K562 (cell line): ENCODE measurements at regions not wholly inside any gene's neighbourhood (a gene's known extent, or its start where the extent isn't known, plus 50 kb on each side); places are given as distances from the start of the nearest gene placed in this dataset.

Experiments
- ATAC-seq: fragments of 200-7000 bp; cut with Tn5 transposase; 3 replicates; pipeline ENCODE4 v1.9.1; 2020; ENCODE audit warnings: moderate library complexity
- BruUV-seq: library from RNA; stranded (reverse); fragments of 400-500 nt; replicated peaks from 2 replicates; lab custom pipeline; 2021; lab: Mats Ljungman, UMichigan
- CTCF ChIA-PET: fragments of 300-600 bp; formaldehyde crosslinking; extraction: SDS; loops from one replicate; lab custom pipeline; 2021; ENCODE audit warnings: low intra/inter-chr PET ratio; lab: Yijun Ruan, JAX
- POLR2A ChIA-PET: fragments of 300-600, 350-650 bp; sonication (Branson Sonifier 250); formaldehyde crosslinking; extraction: SDS; loops from one replicate; lab custom pipeline; 2021; ENCODE audit warnings: antibody characterized with exemption, inconsistent platforms; lab: Yijun Ruan, JAX
- DNase-seq, 4 experiments: peaks; one replicate each; pipeline versions ENCODE4 v3.0.0 to v3.0.0-alpha.2; 2011 to 2018; ENCODE audit warnings: low spot score in 3 of 4, mixed read lengths in 3 of 4; ENCODE audit errors: extremely low read depth in 1 of 4
- FAIRE-seq: peaks from 2 replicates; lab custom pipeline; 2011; peaks lifted over from hg19 to GRCh38; lab: Jason Lieb, UNC
- H2AFZ ChIP-seq: 2 replicates; pipeline ENCODE4 v1.6.0; 2011; ENCODE audit warnings: low read depth, low read length, control low read depth, inconsistent platforms
- H3K27ac ChIP-seq: fragments of 200-600 bp; 3 replicates; pipeline ENCODE4 v1.8.0; 2011; ENCODE audit warnings: low read depth, mild to moderate bottlenecking, control low read depth, inconsistent platforms, low read length, moderate library complexity, mixed read lengths; ENCODE audit errors: extremely low read depth
- H3K27me3 ChIP-seq, 2 experiments: fragments of 300-600 bp in 1 of 2; 2 replicates in 1 of 2; 3 replicates in 1 of 2; pipeline versions ENCODE4 v1.6.0 to v1.8.0; 2011; ENCODE audit warnings: inconsistent platforms in 2 of 2, low read length in 2 of 2, mild to moderate bottlenecking in 1 of 2, mixed read lengths in 1 of 2, moderate library complexity in 1 of 2; ENCODE audit not compliant: control insufficient read depth in 2 of 2, insufficient read depth in 2 of 2
- H3K36me3 ChIP-seq: fragments of 300-600 bp; 3 replicates; pipeline ENCODE4 v1.8.0; 2011; ENCODE audit warnings: mild to moderate bottlenecking, low read length, inconsistent platforms; ENCODE audit not compliant: control insufficient read depth, insufficient read depth
- H3K4me1 ChIP-seq, 2 experiments: fragments of 200-600 bp in 1 of 2; replicated peaks in 1 of 2; 2 replicates in 1 of 2; 3 replicates in 1 of 2; pipeline versions ENCODE4 v1.5.1 to v1.8.0; 2011; ENCODE audit warnings: inconsistent platforms in 2 of 2, low read length in 2 of 2, mild to moderate bottlenecking in 1 of 2, mixed read lengths in 1 of 2, moderate library complexity in 1 of 2; ENCODE audit not compliant: control insufficient read depth in 2 of 2, insufficient read depth in 2 of 2
- H3K4me2 ChIP-seq: 2 replicates; pipeline ENCODE4 v1.6.1; 2011; ENCODE audit warnings: low read length, control low read depth, inconsistent platforms, mixed read lengths; ENCODE audit not compliant: insufficient read depth
- H3K4me3 ChIP-seq: fragments of 200-600 bp; sonication (generic), shearing (Covaris generic); 2 replicates; pipeline ENCODE4 v1.5.1; 2016; ENCODE audit warnings: control low read depth, inconsistent platforms
- H3K79me2 ChIP-seq: fragments of 200-600 bp; 3 replicates; pipeline ENCODE4 v1.8.0; 2011; ENCODE audit warnings: low read length, inconsistent platforms; ENCODE audit not compliant: control insufficient read depth, insufficient read depth
- H3K9ac ChIP-seq, 2 experiments: 2 replicates each; pipeline versions ENCODE4 v1.6.0 to v1.6.1; 2011; ENCODE audit warnings: low read depth in 2 of 2, low read length in 2 of 2, control low read depth in 1 of 2, inconsistent platforms in 1 of 2, mild to moderate bottlenecking in 1 of 2, mixed read lengths in 1 of 2; ENCODE audit not compliant: insufficient read depth in 1 of 2
- H3K9me1 ChIP-seq: one replicate; pipeline ENCODE4 v1.6.0; 2011; ENCODE audit warnings: inconsistent platforms, mild to moderate bottlenecking, low read length, moderate library complexity; ENCODE audit not compliant: control insufficient read depth, insufficient read depth
- H3K9me3 ChIP-seq: replicated peaks from 2 replicates; pipeline ENCODE4 v1.5.1; 2011; ENCODE audit warnings: low read depth, low read length, inconsistent platforms; ENCODE audit not compliant: control insufficient read depth, insufficient read depth
- H4K20me1 ChIP-seq: replicated peaks from 2 replicates; pipeline ENCODE4 v1.6.1; 2011; ENCODE audit warnings: low read length, inconsistent platforms, mixed read lengths; ENCODE audit not compliant: control insufficient read depth, insufficient read depth
- FOXA3 ChIP-seq, 2 experiments: fragments of 450-650 bp in 1 of 2; sonication (generic) in 1 of 2; formaldehyde crosslinking; IDR thresholded peaks in 1 of 2; conservative IDR thresholded peaks in 1 of 2; 2 replicates each; pipeline versions ENCODE4 v1.4.0 to v1.8.0; 2020 to 2022; ENCODE audit warnings: mild to moderate bottlenecking in 2 of 2, missing genetic modification reagents in 1 of 2
- FOXK2 ChIP-seq, 2 experiments: fragments of 450-650 bp; IDR thresholded peaks in 1 of 2; conservative IDR thresholded peaks in 1 of 2; 2 replicates each; pipeline ENCODE4 v1.6.1; 2016; ENCODE audit warnings: low read depth in 2 of 2, mild to moderate bottlenecking in 1 of 2
- TRIM28 ChIP-seq: fragments of 450-650 bp; IDR thresholded peaks from 2 replicates; pipeline ENCODE4 v1.6.1; 2017
- ZFP1 ChIP-seq: fragments of 450-650 bp; formaldehyde crosslinking; IDR thresholded peaks from 2 replicates; pipeline ENCODE4 v1.4.0; 2020; ENCODE audit warnings: mild to moderate bottlenecking, mixed read lengths
- ZNF124 ChIP-seq: sonication (generic); formaldehyde crosslinking; IDR thresholded peaks from 2 replicates; pipeline ENCODE4 v1.8.1; 2022; ENCODE audit warnings: missing genetic modification reagents
- ZNF431 ChIP-seq: sonication (generic); formaldehyde crosslinking; IDR thresholded peaks from 2 replicates; pipeline ENCODE4 v1.8.0; 2022; ENCODE audit warnings: mild to moderate bottlenecking, missing genetic modification reagents
- ZNF444 ChIP-seq: fragments of 250-450 bp; sonication (Bioruptor Pico); IDR thresholded peaks from 2 replicates; pipeline ENCODE4 v1.4.0; 2020; ENCODE audit warnings: mild to moderate bottlenecking, moderate library complexity
- ZNF695 ChIP-seq: fragments of 450-650 bp; formaldehyde crosslinking; IDR thresholded peaks from 2 replicates; pipeline ENCODE4 v1.4.0; 2020; ENCODE audit warnings: mild to moderate bottlenecking, moderate library complexity
- WGBS: fragments of 100-300 bp; shearing (Covaris generic); methylation state at CpG from one replicate; pipeline ENCODE4 v1.1.6; 2016; ENCODE audit warnings: low coverage, mixed read lengths; ENCODE audit not compliant: insufficient coverage; ENCODE audit errors: missing lambda C conversion rate; 5-methylcytosine and 5-hydroxymethylcytosine counted together
- in situ Hi-C: fragments of 300-500 bp; cut with MboI; formaldehyde crosslinking; loops from 4 replicates; pipeline ENCODE4 v1.15.0; 2018; ENCODE audit warnings: inconsistent platforms, mixed read lengths
- intact Hi-C: fragments of 100-400 bp; cut with micrococcal nuclease; formaldehyde crosslinking; loops from 2 replicates; pipeline ENCODE4 v1.14.2; 2022

- ChIA-PET CTCF (no interaction called here), POLR2A (no interaction called here)
- H3K9me3 ChIP-seq, result no peaks in the 10 kb centered on the region
- DNase-seq (no peak), FAIRE-seq (no peak)
- H3K36me3 ChIP-seq, result no peaks in the 10 kb centered on the region
- H3K27me3 ChIP-seq, result no peaks in the 10 kb centered on the region
- 10% methylated on average over 2 of the region's 2 CpGs for WGBS
- H3K27ac ChIP-seq, result no peak overlapping the region
- H3K9me1 ChIP-seq, result no peaks in the 10 kb centered on the region
- no peaks in the 10 kb centered on the region for H4K20me1 ChIP-seq
- in situ Hi-C loops (no loop called here), intact Hi-C loops (no loop called here)
- no peak overlapping the region for H2AFZ ChIP-seq
- no TSS peak for BruUV-seq
- H3K4me2 ChIP-seq, result no peak overlapping the region
- no peak overlapping the region for H3K9ac ChIP-seq
- no peak for TF ChIP-seq TRIM28
- no peak for TF ChIP-seq FOXK2 (conservative IDR thresholded peaks at IDR 0.05 in 1 of 2, IDR thresholded peaks at IDR 0.05 in 1 of 2; ENCODE audit: low read depth in 2 of 2)
- TF ChIP-seq ZFP1 (CRISPR knock-in tag), result no peak
- TF ChIP-seq ZNF695 (CRISPR knock-in tag), result no peak
- TF ChIP-seq FOXA3 (CRISPR knock-in tag; conservative IDR thresholded peaks at IDR 0.05 in 1 of 2, IDR thresholded peaks at IDR 0.05 in 1 of 2), result no peak
- TF ChIP-seq ZNF431 (CRISPR knock-in tag), result no peak
- TF ChIP-seq, all 486 proteins: peak for 0
- Histone ChIP-seq H3K4me1 (no peaks in the 10 kb centered on the region), H3K79me2 (no peaks in the 10 kb centered on the region), H3K4me3 (no peak overlapping the region)
- ATAC-seq, result no peak
Observed at GRCh38 chr1:214861615-214862014, 220.9 kb upstream of the KCNK2 start.

GRCh38 chr1:214862421-214862820 is 220.1 kb upstream of the KCNK2 start:
- no TSS peak for BruUV-seq
- no peaks in the 10 kb centered on the region for H3K36me3 ChIP-seq
- TF ChIP-seq ZNF444 (CRISPR knock-in tag) (no peak), ZNF124 (CRISPR knock-in tag) (no peak)
- ChIA-PET CTCF (no interaction called here), POLR2A (no interaction called here)
- H3K9me1 ChIP-seq, result no peaks in the 10 kb centered on the region
- H3K4me3 ChIP-seq, result no peak overlapping the region
- no peak overlapping the region for H3K27ac ChIP-seq
- H2AFZ ChIP-seq, result no peak overlapping the region
- no peaks in the 10 kb centered on the region for H3K4me1 ChIP-seq
- no peaks in the 10 kb centered on the region for H4K20me1 ChIP-seq
- no peak overlapping the region for H3K9ac ChIP-seq
- in situ Hi-C loops (no loop called here), intact Hi-C loops (no loop called here)
- no peak for DNase-seq
- H3K79me2 ChIP-seq, result no peaks in the 10 kb centered on the region
- H3K4me2 ChIP-seq, result no peak overlapping the region
- 5% methylated on average over 2 of the region's 2 CpGs for WGBS
- H3K9me3 ChIP-seq, result no peaks in the 10 kb centered on the region
- H3K27me3 ChIP-seq, result no peaks in the 10 kb centered on the region
- ATAC-seq, result no peak
- no peak for FAIRE-seq
